ENCODE measurements at regions not wholly inside any gene's neighbourhood (a gene's known extent, or its start where the extent isn't known, plus 50 kb on each side); places are given as distances from the start of the nearest gene placed in this dataset.

DNA sequence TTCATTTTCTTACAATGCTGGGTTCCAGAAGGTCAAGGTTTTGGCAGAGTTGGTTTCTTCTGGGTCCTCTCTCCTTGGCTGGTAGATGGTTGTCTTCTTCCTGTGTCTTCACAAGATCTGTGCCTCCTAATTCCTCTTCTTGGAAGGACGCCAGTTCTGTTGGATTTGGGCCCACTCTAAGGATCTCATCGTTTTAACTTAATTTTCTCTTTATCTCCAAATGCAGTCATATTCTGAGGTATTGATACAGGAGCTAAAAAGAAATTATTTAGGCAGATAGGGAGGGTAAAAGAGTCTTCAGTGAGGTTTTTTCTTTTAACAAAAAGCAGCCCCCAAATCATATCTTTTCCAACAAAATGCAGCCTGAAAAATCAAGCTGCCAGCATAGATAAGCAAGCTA is 998.4 kb downstream of the SOCS6 start:
- no peak for TF ChIP-seq FOXP2 (optimal IDR thresholded peaks at IDR 0.05; ENCODE audit: borderline replicate concordance, extremely low read depth, extremely low read length, insufficient read depth)
- no peak for TF ChIP-seq TAF1 (IDR thresholded peaks at IDR 0.05; ENCODE audit: borderline replicate concordance, insufficient read depth, low read length)
- TF ChIP-seq SIN3A (IDR thresholded peaks at IDR 0.05; ENCODE audit: borderline replicate concordance, insufficient read depth, low read length) = no peak
- no peak for TF ChIP-seq POLR2AphosphoS5 (IDR thresholded peaks at IDR 0.05; ENCODE audit: low read depth, low read length)
- TF ChIP-seq, protein P1, sequence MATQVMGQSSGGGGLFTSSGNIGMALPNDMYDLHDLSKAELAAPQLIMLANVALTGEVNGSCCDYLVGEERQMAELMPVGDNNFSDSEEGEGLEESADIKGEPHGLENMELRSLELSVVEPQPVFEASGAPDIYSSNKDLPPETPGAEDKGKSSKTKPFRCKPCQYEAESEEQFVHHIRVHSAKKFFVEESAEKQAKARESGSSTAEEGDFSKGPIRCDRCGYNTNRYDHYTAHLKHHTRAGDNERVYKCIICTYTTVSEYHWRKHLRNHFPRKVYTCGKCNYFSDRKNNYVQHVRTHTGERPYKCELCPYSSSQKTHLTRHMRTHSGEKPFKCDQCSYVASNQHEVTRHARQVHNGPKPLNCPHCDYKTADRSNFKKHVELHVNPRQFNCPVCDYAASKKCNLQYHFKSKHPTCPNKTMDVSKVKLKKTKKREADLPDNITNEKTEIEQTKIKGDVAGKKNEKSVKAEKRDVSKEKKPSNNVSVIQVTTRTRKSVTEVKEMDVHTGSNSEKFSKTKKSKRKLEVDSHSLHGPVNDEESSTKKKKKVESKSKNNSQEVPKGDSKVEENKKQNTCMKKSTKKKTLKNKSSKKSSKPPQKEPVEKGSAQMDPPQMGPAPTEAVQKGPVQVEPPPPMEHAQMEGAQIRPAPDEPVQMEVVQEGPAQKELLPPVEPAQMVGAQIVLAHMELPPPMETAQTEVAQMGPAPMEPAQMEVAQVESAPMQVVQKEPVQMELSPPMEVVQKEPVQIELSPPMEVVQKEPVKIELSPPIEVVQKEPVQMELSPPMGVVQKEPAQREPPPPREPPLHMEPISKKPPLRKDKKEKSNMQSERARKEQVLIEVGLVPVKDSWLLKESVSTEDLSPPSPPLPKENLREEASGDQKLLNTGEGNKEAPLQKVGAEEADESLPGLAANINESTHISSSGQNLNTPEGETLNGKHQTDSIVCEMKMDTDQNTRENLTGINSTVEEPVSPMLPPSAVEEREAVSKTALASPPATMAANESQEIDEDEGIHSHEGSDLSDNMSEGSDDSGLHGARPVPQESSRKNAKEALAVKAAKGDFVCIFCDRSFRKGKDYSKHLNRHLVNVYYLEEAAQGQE (IDR thresholded peaks at IDR 0.05; ENCODE audit: insufficient read depth in 1 of 2, low read depth in 2 of 2, low read length in 2 of 2) = no peak

Measured in PFSK-1 (cell line).